ENCODE measurements at regions not wholly inside any gene's neighbourhood (a gene's known extent, or its start where the extent isn't known, plus 50 kb on each side); places are given as distances from the start of the nearest gene placed in this dataset.

- WGBS (ENCODE audit: insufficient coverage), result no CpG with 5 or more reads among the region's 1 CpG
- TF ChIP-seq EZH2 (IDR thresholded peaks at IDR 0.05; ENCODE audit: borderline replicate concordance, insufficient read depth, low read depth, low read length, poor library complexity, severe bottlenecking) (no peak), CTCF (IDR thresholded peaks at IDR 0.05) (no peak)
- Histone ChIP-seq H3K9me3 (ENCODE audit: control extremely low read depth in 1 of 3, control insufficient read depth in 2 of 3, insufficient read depth in 1 of 3, low read length in 2 of 3) (peaks cover 0 to 3% (median 0%) of the 10 kb centered on the region in 3 donors), H3K27ac (ENCODE audit: low read length in 2 of 2) (no peak overlapping the region), H3K79me2 (ENCODE audit: control insufficient read depth, insufficient read depth, low read length) (no peaks in the 10 kb centered on the region), H3K4me1 (ENCODE audit: control insufficient read depth in 2 of 2, insufficient read depth in 2 of 2, low read length in 2 of 2) (no peaks in the 10 kb centered on the region), H3K27me3 (replicated peaks in 1 of 4; ENCODE audit: control extremely low read depth in 1 of 4, control insufficient read depth in 3 of 4, insufficient read depth in 4 of 4, low read length in 3 of 4) (no peaks in the 10 kb centered on the region), H3K9ac (ENCODE audit: low read length) (no peak overlapping the region), H3K4me2 (replicated peaks; ENCODE audit: low read depth, low read length, poor library complexity, severe bottlenecking) (no peak overlapping the region), H3K36me3 (replicated peaks in 1 of 2; ENCODE audit: control extremely low read depth in 1 of 2, control insufficient read depth in 1 of 2, extremely low read depth in 1 of 2, insufficient read depth in 2 of 2, low read length in 1 of 2) (no peaks in the 10 kb centered on the region), H2AFZ (ENCODE audit: insufficient read depth, low read depth, low read length, poor library complexity, severe bottlenecking) (no peak overlapping the region), H4K20me1 (ENCODE audit: control insufficient read depth, insufficient read depth, low read length, poor library complexity, severe bottlenecking) (no peaks in the 10 kb centered on the region), H3K4me3 (ENCODE audit: control extremely low read depth in 1 of 5, extremely low read depth in 1 of 5, insufficient read depth in 1 of 5, low read depth in 2 of 5, low read length in 4 of 5) (no peak overlapping the region)
- H3K9me3 Mint-ChIP-seq (ENCODE audit: insufficient read depth), result no peaks in the 10 kb centered on the region
- H3K27me3 Mint-ChIP-seq, result no peaks in the 10 kb centered on the region
- H3K4me1 Mint-ChIP-seq, result no peaks in the 10 kb centered on the region
- ChIA-PET POLR2A (no interaction called here), CTCF (no interaction called here)
- no peak for DNase-seq
- intact Hi-C loops (cut with micrococcal nuclease), result no loop called here
- H3K27ac Mint-ChIP-seq, result no peak overlapping the region
- no peak overlapping the region for H3K4me3 Mint-ChIP-seq
- no peak for ATAC-seq (ENCODE audit: low read depth)
These were observed 897.8 kb downstream of the LRFN5 start for GRCh38 chr14:42504433-42504832.

GRCh38 chr14:42499137-42499536, 892.5 kb downstream of the LRFN5 start:
- Histone ChIP-seq H3K27ac (ENCODE audit: low read length in 2 of 2) (no peak overlapping the region), H3K9ac (ENCODE audit: low read length) (no peak overlapping the region), H3K36me3 (replicated peaks in 1 of 2; ENCODE audit: control extremely low read depth in 1 of 2, control insufficient read depth in 1 of 2, extremely low read depth in 1 of 2, insufficient read depth in 2 of 2, low read length in 1 of 2) (no peaks in the 10 kb centered on the region), H3K9me3 (ENCODE audit: control extremely low read depth in 1 of 3, control insufficient read depth in 2 of 3, insufficient read depth in 1 of 3, low read length in 2 of 3) (no peaks in the 10 kb centered on the region), H3K4me3 (ENCODE audit: control extremely low read depth in 1 of 5, extremely low read depth in 1 of 5, insufficient read depth in 1 of 5, low read depth in 2 of 5, low read length in 4 of 5) (no peak overlapping the region), H3K4me1 (ENCODE audit: control insufficient read depth in 2 of 2, insufficient read depth in 2 of 2, low read length in 2 of 2) (no peaks in the 10 kb centered on the region), H2AFZ (ENCODE audit: insufficient read depth, low read depth, low read length, poor library complexity, severe bottlenecking) (no peak overlapping the region), H3K27me3 (replicated peaks in 1 of 4; ENCODE audit: control extremely low read depth in 1 of 4, control insufficient read depth in 3 of 4, insufficient read depth in 4 of 4, low read length in 3 of 4) (no peaks in the 10 kb centered on the region), H4K20me1 (ENCODE audit: control insufficient read depth, insufficient read depth, low read length, poor library complexity, severe bottlenecking) (no peaks in the 10 kb centered on the region), H3K4me2 (replicated peaks; ENCODE audit: low read depth, low read length, poor library complexity, severe bottlenecking) (no peak overlapping the region), H3K79me2 (ENCODE audit: control insufficient read depth, insufficient read depth, low read length) (no peaks in the 10 kb centered on the region)
- Mint-ChIP-seq H3K27me3 (no peaks in the 10 kb centered on the region), H3K4me3 (no peak overlapping the region), H3K4me1 (no peaks in the 10 kb centered on the region), H3K27ac (no peak overlapping the region), H3K9me3 (ENCODE audit: insufficient read depth) (no peaks in the 10 kb centered on the region)
- ChIA-PET CTCF (no interaction called here), POLR2A (no interaction called here)
- DNase-seq (no peak), ATAC-seq (ENCODE audit: low read depth) (no peak)
- TF ChIP-seq CTCF (IDR thresholded peaks at IDR 0.05) (no peak), EZH2 (IDR thresholded peaks at IDR 0.05; ENCODE audit: borderline replicate concordance, insufficient read depth, low read depth, low read length, poor library complexity, severe bottlenecking) (no peak)
- intact Hi-C loops (cut with micrococcal nuclease), result no loop called here

Measured in B cell (primary cell).